ENCODE measurements at regions not wholly inside any gene's neighbourhood (a gene's known extent, or its start where the extent isn't known, plus 50 kb on each side); places are given as distances from the start of the nearest gene placed in this dataset.

DNA sequence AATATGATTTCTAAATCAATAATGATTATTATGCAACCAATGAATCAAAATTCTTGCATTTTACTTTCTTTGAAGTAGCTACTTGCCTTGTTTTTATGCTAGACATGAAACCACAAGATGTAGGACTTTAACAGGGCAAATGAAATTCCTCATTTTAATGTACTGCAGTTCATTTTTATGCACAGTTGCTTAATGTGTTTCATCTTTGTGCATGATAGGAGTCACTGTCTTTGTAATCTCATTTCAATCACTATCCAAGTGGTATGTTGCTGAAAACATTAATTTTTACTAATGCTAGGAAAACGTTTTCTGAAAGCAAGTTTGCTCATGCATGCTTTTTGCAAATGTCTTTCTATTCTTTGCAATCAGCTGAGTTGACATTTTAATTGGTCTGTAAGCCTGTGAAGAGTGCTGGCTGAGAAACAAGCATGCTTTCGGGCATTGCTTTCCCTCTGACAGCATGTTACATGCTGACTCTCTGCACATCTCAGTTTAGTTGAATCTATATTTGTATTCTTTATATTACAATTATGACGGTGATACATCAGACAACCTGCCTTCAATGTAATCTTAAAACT lies 535.0 kb upstream of the CDH18 start:
- no peak for DNase-seq

DNA sequence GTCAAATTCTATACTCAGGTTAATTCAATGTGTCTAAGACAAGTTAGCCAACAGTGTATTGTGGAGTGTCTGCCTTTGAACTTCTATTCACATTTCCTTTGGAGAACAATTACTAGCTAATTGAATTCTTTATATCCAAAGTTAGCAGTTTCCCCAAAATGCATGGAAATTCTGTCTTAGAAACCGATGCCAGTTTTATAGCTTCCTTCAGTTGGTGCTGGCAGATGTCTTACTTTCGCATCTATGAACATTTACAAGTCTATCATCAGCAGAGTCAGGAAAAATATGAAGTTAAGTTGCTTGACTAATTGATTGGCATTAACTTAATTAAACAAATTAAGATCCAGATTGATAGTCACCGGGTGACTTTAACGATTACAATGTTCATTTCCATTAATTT lies 527.6 kb upstream of the CDH18 start:
- DNase-seq: no peak

DNA sequence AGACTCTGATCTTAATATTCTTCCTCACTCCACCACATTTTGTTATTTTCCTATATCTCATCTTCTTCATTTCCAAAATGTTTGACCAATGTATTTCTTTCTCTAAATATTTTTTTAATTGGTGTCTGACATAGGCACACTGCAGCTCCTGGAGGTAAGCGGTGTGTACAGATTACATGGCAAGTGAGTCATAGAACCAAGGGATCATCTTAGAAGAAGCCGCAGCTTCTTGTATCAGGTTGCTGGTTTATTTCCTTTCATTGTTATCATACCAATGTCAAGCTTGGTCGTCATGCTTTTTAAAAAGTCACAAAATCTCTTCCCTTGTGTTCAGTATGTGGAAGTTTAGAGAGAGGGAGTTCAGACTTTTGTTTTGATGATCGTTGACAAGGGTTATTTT lies 526.1 kb upstream of the CDH18 start:
- DNase-seq: no peak

DNA sequence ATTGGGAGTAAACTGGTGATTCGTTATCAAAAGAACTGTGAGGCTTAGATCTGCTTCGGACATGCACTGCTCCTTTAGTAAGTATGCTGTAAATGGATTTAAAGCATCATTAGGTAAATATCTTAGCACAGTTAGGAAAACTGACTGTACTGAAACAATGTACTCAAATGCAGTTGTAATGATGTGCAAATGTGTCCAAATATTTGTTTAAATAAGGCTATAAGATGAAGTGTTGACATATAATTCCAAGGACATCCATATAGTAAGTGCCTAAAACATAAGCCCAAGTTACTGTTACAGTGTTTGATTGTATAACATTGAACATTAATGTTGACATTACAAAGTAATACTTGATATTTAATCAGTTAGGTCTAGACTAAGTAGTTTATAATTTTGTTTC lies 512.5 kb upstream of the CDH18 start:
- DNase-seq: no peak

DNA sequence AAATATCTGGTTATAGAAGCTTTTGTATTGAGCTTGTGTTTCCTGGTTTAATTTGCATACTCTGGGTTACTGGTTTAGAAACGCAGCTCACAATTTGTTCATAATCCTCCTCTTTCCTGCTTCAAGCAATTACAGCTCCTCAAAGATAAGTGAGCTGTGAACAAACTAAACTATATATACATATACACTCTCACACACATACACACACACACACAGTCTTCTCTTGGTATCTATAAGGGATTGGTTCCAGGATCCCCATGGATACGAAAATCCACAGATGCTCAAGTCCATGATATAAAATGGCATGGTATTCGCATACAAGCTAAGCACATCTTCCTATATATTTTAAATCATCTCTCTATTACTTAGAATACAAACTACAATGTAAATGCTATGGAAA lies 510.9 kb upstream of the CDH18 start:
- DNase-seq: no peak

DNA sequence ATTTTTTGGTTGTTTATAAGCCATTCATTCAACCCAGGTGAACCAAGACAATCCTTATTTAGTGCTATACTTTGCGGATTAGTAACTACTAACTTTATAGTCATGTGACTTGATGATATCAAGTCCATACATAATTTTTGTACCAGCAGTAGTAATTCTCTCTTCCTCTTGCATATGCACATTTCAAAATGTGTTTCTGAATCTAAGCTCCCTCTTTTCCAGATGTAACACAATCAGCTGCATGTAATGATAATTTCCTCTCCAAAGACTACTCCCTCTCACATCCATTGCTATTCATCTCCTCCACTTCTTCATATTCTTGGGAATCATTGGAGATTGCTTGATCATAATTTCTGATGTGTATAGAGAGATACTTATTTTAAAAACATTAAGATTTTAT lies 510.1 kb upstream of the CDH18 start:
- DNase-seq: no peak

DNA sequence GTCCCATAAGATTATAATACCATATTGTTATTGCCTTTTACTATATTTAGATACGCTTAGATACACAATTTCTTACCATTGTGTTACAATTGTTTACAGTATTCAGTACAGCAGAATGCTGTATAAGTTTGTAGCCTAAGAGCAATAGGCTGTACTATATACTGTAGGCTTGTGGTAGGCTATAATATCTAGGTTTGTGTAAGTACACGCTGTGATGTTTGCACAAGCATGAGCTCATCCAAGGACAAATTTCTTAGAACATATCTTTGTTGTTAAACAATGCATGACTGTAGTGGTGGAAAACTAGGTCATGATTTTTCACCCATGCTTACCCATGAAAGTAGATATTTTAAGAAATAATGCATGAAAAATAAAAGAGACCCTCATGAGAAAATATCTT lies 509.4 kb upstream of the CDH18 start:
- no peak for DNase-seq

DNA sequence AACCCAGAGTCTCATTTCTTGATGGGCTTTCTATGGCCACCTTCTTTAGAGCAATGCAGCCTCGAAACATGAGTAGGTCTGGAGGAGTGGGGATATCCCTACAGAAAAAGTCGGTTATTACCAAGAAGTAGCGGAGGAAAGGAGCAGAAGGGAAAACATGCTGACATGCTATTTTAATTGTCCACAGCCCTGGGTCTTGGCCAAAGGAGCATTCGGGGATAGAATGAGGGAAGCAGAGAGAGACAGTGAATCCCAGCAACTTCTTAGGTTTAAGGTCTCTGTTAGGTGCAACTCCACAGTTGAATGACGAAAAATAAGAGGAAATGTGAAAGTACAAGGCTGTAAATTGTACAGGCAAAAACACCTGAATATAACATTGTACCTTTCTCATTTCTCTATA lies 506.7 kb upstream of the CDH18 start:
- DNase-seq: no peak

DNA sequence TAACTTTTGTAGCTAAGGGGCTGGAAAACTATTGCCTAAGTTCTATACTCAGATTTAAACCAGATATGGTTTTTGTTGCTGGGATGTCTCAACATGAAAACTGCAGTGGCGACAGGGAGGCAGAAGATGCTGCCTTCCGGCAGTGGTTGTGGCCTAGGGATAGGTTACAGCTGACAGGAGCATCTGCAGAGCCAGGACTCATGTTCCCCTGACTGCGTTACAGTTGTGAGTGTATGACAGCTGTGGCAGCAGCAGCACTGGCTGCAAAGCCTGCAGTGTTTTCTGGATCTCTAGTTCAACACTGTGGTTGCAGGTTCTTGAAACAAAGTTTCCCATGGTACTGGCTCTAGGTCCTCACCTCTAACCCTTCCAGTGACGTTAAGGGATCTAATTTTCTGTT lies 498.8 kb upstream of the CDH18 start:
- DNase-seq: no peak

DNA sequence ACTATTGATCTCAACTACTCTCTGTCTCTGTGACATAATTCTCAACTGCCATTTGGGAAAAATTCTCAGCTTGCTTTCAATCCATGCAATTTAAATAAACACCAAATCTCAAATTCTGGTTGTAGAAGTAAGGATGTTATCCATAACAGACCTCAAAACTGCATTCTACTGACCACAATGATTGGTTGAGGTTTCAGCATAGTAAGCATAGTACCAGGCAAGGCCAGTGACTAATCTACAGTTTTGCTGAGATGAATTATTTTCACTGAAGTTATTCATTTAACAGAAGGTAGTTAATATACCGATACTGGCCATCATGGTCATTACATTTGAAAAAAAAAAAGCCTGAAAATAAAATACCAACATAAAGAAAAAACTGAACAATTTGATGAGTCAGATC lies 488.0 kb upstream of the CDH18 start:
- no peak for DNase-seq

DNA sequence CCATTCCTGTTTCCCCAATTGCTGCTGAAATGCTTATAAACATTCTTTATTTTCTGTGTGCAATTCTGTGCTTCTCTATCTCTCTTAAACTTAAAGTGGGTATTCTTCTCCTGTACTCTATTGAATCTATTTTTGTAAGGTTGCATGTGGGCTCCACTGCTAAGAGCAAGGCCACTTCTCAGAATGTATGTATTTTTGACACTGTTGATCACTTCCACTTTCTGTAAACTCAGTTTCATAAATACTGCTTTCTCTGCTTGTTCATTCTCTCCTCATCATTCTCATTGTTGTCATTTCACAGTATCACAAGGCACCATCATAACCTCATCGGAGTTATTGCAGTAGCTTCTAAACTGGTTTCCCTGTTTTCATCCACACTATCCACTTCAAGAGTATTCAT lies 483.0 kb upstream of the CDH18 start:
- DNase-seq: no peak

DNA sequence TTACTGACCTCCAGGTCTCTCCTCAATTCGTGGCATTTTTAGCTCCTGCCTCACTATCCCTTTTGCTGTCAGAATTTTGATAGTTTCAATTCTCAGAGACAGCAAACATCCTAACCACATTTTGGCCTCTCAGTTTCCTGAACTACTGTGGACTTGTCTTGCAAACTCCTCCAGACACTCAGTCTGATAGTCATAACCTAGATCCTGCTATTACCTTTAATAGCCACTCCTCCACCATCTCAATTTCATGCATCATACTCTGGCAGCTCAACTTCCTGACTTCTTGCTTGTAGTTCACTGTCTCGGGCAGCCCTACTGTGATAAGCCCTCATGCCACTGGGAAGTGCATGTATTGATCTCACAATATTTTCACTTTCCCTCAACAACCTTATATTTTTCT lies 481.8 kb upstream of the CDH18 start:
- DNase-seq: no peak

DNA sequence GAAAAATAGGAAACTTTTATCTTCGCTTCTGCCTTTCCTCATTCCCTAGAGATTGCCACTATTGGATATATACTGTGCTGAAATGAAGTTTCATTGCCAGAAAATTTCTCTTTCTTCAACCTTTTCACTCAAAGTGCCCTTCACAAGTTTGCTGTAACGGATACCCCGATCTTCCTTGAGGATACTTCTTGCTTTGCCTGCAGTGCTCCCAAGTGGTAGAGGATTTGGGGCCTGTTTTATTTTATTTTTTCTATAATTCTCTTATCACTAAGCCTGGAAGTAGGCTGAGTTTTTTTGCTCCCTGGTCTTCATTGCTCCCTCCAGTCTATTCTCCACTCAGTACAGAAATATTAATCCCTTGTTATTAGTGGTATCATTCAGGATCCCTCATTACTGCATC lies 481.4 kb upstream of the CDH18 start:
- DNase-seq: no peak

DNA sequence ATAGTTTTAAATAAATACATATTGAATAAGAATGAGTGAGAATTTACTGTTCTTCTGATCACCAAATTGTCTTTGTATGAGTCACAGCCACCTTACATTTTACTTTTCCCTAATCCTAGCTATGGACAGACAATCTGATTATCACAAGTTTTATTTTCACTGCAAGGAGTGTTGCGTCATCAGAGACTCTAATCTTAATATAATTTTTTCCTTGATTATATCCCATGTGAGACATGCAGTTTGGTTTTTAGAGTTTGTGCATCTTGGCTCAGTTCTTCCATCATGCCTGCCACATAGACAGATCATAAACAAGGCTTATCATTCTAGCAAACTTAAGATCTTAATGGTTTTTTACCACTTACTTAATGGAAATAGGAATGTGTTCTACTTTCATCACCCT lies 478.5 kb upstream of the CDH18 start:
- DNase-seq: no peak

DNA sequence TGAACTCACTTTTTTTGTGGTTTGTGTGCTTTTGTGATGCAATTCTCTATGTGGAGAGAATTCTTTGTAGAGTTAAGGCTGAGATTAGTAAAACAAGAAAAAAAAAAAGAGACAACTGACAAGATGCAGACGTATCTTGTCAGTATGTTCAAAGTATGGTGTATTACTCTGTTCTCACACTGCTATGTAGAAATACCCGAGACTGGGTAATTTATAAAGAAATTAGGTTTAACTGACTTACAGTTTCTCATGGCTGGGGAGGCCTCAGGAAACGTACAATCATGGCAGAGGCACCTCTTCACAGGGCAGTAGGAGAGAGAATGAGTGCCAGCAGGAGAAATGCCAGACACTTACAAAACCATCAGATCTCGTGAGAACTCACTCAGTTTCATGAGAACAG lies 475.2 kb upstream of the CDH18 start:
- DNase-seq: no peak

DNA sequence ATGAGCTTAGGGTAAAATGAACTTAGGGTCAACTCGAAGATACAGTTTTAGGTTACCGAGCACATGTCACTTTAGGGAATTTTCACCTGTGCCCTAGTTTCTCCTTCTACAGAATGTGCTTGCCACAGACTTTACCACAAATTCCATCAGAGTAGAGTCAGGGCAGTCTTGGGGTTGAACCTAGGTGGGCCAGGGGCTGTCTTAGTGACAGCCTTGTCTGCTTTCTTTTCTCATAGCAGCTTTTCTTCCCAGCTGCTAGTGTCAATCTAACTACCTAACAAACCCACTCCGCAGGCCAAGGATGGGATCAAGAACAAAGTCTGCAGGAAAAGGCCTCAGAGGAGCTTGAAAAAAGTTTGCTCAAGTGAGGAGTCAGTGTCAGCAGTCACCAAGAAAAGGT lies 458.1 kb upstream of the CDH18 start:
- no peak for DNase-seq

DNA sequence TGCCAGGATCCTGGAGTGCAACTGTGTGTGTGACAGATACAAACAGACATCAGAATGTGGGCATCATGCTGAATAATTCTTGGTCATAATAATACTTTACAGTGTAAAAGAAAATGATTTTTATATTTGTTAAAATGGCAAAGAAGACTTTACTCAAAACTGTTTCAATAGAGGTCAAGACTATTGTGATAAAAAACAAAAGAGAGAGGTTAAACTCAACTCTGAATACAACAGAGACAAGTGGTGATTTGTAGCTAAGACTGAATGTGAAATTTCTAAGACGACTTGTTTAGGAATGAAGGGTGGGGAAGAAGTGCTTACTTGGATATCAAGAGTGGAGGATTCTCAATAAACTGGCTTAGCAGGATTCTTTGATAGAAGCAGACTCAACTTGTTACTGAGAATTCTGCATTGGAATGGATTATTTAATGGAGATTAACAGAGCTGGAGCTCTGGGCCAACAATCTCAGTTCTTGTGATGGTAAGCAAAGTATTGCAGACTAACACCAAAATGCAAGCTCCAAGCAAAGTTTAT lies 457.4 kb upstream of the CDH18 start:
- DNase-seq: no peak

DNA sequence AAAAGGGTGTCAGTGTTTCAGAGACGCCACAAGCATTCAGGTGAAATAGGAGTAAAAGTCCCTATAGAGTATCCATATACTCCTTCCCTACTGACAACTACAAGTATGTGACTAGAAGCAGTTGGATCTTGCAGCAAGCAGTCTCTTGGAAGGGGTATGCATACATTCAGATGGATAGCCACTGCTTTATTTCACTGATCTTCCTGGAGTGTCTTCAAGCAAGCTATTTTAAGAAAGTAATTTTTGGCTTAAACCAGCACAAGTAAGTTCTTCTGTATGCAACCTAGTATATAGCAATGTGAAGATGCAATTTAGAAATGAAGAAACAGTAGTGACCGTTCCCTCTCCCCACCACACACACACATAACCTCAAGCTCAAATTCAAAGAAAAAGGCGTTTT lies 446.8 kb upstream of the CDH18 start:
- DNase-seq: no peak

DNA sequence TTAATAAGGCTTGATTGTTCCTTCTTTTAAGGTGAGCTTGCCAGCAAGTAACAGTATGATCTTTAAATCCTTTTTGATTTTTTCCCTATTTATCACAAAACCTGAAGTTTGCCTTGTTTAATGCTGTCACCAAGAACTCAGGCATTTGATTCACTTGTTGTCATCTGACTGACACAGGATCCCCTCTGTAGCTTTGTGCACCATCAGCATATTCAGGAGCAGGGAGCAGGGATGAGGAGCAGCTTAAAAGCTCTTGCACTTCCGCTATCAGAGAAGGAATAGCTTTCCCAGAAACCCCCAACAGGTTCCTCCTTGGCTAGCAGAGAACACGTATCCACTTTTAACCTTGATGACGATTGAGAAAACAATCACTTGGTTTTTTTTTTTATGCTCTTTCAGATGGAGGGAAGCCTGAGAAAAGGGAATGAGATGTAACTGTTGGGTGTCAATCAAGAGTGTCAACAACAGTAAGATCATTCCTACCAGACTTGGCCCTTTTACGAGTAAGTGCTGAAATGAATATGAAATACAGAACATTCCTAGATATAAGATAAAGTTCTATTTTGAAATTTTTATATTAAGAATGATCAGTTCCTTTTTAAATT lies 433.1 kb upstream of the CDH18 start:
- DNase-seq: no peak
